ENCODE measurements at regions not wholly inside any gene's neighbourhood (a gene's known extent, or its start where the extent isn't known, plus 50 kb on each side); places are given as distances from the start of the nearest gene placed in this dataset.
A peak's percentile ranks its signal among the peaks of the same experiment; 100 is the strongest.

DNA sequence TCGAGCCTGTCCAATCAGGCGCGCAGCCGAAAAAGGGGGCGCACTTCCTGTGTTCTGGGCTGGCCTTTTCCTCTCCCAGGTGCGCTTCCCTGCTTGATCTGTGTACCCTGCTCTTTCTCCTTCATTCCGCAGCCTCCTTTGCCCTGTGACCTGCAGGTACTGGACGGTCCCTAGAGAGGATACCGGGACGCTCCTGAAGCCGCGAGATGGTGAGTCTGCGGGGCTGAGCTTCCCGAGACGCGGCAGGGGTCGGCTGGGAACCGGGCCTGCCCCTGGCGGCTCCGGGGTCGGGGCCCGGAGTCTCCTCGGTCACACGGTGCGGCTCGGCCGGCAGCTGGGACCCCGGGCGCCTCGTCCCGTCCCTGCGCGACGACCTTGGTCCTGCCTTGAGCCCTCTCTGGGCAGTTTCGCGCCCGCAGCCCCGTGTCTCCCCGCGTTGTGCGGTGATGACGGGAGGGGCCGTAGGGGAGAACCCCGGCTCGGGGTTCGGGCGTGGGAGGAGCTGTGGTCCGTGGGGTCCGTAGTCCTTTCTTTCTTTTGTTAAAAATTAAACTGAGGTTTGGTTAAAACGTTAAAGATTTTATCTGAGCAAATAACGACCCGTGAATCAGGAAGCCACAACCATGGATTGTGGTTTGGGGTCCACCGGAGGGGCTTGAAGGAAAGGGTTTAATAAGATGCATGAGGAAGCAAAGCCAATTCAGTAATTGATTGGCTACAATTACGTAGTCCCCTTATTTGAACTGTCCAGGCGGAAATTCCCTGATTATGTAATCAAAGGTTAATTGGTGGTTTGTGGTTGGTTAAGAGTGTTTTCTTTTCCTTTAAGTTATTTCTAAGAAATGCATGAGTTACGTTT is 172.8 kb upstream of the ZNF267 start (continued):
- TF ChIP-seq, protein P1, sequence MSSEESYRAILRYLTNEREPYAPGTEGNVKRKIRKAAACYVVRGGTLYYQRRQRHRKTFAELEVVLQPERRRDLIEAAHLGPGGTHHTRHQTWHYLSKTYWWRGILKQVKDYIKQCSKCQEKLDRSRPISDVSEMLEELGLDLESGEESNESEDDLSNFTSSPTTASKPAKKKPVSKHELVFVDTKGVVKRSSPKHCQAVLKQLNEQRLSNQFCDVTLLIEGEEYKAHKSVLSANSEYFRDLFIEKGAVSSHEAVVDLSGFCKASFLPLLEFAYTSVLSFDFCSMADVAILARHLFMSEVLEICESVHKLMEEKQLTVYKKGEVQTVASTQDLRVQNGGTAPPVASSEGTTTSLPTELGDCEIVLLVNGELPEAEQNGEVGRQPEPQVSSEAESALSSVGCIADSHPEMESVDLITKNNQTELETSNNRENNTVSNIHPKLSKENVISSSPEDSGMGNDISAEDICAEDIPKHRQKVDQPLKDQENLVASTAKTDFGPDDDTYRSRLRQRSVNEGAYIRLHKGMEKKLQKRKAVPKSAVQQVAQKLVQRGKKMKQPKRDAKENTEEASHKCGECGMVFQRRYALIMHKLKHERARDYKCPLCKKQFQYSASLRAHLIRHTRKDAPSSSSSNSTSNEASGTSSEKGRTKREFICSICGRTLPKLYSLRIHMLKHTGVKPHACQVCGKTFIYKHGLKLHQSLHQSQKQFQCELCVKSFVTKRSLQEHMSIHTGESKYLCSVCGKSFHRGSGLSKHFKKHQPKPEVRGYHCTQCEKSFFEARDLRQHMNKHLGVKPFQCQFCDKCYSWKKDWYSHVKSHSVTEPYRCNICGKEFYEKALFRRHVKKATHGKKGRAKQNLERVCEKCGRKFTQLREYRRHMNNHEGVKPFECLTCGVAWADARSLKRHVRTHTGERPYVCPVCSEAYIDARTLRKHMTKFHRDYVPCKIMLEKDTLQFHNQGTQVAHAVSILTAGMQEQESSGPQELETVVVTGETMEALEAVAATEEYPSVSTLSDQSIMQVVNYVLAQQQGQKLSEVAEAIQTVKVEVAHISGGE (CRISPR knock-in tag; IDR thresholded peaks at IDR 0.05) = no peak
- TF ChIP-seq, protein P2, sequence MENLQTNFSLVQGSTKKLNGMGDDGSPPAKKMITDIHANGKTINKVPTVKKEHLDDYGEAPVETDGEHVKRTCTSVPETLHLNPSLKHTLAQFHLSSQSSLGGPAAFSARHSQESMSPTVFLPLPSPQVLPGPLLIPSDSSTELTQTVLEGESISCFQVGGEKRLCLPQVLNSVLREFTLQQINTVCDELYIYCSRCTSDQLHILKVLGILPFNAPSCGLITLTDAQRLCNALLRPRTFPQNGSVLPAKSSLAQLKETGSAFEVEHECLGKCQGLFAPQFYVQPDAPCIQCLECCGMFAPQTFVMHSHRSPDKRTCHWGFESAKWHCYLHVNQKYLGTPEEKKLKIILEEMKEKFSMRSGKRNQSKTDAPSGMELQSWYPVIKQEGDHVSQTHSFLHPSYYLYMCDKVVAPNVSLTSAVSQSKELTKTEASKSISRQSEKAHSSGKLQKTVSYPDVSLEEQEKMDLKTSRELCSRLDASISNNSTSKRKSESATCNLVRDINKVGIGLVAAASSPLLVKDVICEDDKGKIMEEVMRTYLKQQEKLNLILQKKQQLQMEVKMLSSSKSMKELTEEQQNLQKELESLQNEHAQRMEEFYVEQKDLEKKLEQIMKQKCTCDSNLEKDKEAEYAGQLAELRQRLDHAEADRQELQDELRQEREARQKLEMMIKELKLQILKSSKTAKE (IDR thresholded peaks at IDR 0.05; ENCODE audit: low read depth, poor library complexity, severe bottlenecking) = peak; percentile 78
- TF ChIP-seq ASH2L (IDR thresholded peaks at IDR 0.05; ENCODE audit: borderline replicate concordance, low read depth) = no peak

DNA sequence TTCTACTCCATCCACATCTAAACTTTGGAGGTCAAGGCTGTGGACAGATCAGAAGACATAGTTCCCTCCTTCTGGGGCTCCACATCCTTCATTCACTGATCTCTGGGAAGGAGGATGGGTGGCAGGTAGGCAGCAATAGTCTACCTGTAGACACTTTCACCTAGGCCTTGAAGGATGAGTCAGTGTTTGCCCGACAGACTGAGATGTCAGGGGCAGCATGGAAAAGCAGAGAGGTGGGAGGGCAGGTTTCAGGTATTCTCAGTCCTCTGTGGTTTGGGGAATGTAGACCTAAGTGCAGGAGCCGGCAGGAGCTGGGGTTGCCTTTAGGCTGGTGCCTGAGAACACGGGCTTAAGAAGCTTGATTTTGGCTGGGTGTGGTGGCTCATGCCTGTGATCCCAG is 171.9 kb upstream of the ZNF267 start:
- 92% methylated on average over 3 of the region's 3 CpGs for WGBS (ENCODE audit: insufficient coverage, insufficient replicate concordance, low lambda C conversion rate, missing lambda C conversion rate)
- H3K4me1 ChIP-seq (ENCODE audit: control insufficient read depth, insufficient read depth, low read length) = peaks cover 5% of the 10 kb centered on the region; the same call in 1 of the 2 replicates
- peaks cover 23% of the 10 kb centered on the region for H3K79me2 ChIP-seq (ENCODE audit: control insufficient read depth, insufficient read depth, low read length)
- intact Hi-C loops (cut with micrococcal nuclease; ENCODE audit: unreplicated experiment) (loop anchor here (1.0 to 5.0 kb wide), 3 partner anchors 13 to 243 kb away; partner anchors contain the start of genes ARMC5 and ZNF267), in situ Hi-C loops (cut with MboI) (no loop called here)
- H2AFZ ChIP-seq (ENCODE audit: control insufficient read depth, low read depth, low read length) = no peak overlapping the region
- peaks cover 16 to 23% of the 10 kb centered on the region in 2 experiments for H3K36me3 ChIP-seq (ENCODE audit: control insufficient read depth in 2 of 2, insufficient read depth in 2 of 2, low read length in 1 of 2)
- BruUV-seq (replicated peaks) = no TSS peak
- H3K9me3 ChIP-seq (replicated peaks; ENCODE audit: control insufficient read depth, insufficient read depth, low read length) = no peaks in the 10 kb centered on the region
- peak overlapping the region; percentile 91 for H3K4me3 ChIP-seq
- peak overlapping the region; percentile 49 for H3K4me2 ChIP-seq (ENCODE audit: control insufficient read depth, insufficient read depth)
- ChIA-PET POLR2A (interaction anchor here (1.1 to 4.0 kb wide), 4 partner anchors 9 to 176 kb away, joined by 4 to 32 read pairs (median 7); a partner anchor contains a TSS), RAD21 (ENCODE audit: unreplicated experiment) (interaction anchor here (1.4 to 1.8 kb wide), 2 partner anchors 11 to 13 kb away, joined by 6 to 9 read pairs; a partner anchor contains a TSS), CTCF (interaction anchor here (1.1 to 3.0 kb wide), 3 partner anchors 11 to 167 kb away, joined by 4 to 45 read pairs (median 5); a partner anchor contains a TSS), SMC1A (ENCODE audit: uncharacterized antibody, unreplicated experiment) (interaction anchor here (1.2 to 2.9 kb wide), 3 partner anchors 9 to 172 kb away, joined by 3 to 16 read pairs (median 6); partner anchors contain the start of gene ZNF267)
- no peaks in the 10 kb centered on the region; the same call in 1 of the 2 replicates for H4K20me1 ChIP-seq (ENCODE audit: control insufficient read depth, insufficient read depth)
- H3K27ac ChIP-seq (ENCODE audit: control insufficient read depth, insufficient read depth) = peak overlapping the region; percentile 88
- DNase-seq (ENCODE audit: low read depth, low spot score) (no peak), FAIRE-seq (no peak), ATAC-seq (no peak)
- peak overlapping the region; percentile 96 for H3K9ac ChIP-seq (ENCODE audit: control insufficient read depth, insufficient read depth, low read length)
- H3K27me3 ChIP-seq (replicated peaks in 1 of 2; ENCODE audit: control insufficient read depth in 2 of 2, insufficient read depth in 2 of 2, low read length in 1 of 2) = no peaks in the 10 kb centered on the region
- no peak for TF ChIP-seq POU2F2 (IDR thresholded peaks at IDR 0.05; ENCODE audit: borderline replicate concordance, low read depth, low read length)
- TF ChIP-seq CBX5 (IDR thresholded peaks at IDR 0.05; ENCODE audit: low read depth) = no peak
- no peak for TF ChIP-seq STAT3 (IDR thresholded peaks at IDR 0.05; ENCODE audit: low read depth, low read length)
- TF ChIP-seq STAT1 (conservative IDR thresholded peaks at IDR 0.05) = no peak
- no peak for TF ChIP-seq KLF5 (IDR thresholded peaks at IDR 0.05; ENCODE audit: partially characterized antibody)
- no peak for TF ChIP-seq CEBPB (IDR thresholded peaks at IDR 0.05; ENCODE audit: borderline replicate concordance in 1 of 2, low read depth in 2 of 2, low read length in 2 of 2)
- no peak for TF ChIP-seq ZSCAN29 (IDR thresholded peaks at IDR 0.05)
- TF ChIP-seq ZNF622 (IDR thresholded peaks at IDR 0.05) = no peak

All from GM12878 (cell line).